GM23248 (cell line): ENCODE measurements at regions not wholly inside any gene's neighbourhood (a gene's known extent, or its start where the extent isn't known, plus 50 kb on each side); places are given as distances from the start of the nearest gene placed in this dataset.

ENCODE experiments used
- DNase-seq: peaks from one replicate; pipeline ENCODE4 v3.0.0-alpha.2; 2015
- H2AFZ ChIP-seq: fragments of 200-600 bp; sonication (generic); 2 replicates; pipeline ENCODE4 v1.6.1; 2016; ENCODE audit warnings: antibody characterized with exemption
- H3F3A ChIP-seq: fragments of 200-600 bp; sonication (generic); 2 replicates; pipeline ENCODE4 v1.6.1; 2016; ENCODE audit warnings: mild to moderate bottlenecking, antibody characterized with exemption, mixed run types; ENCODE audit not compliant: insufficient read depth
- H3K27ac ChIP-seq: fragments of 200-600 bp; sonication (generic); 2 replicates; pipeline ENCODE4 v1.5.1; 2016; ENCODE audit warnings: mild to moderate bottlenecking
- H3K27me3 ChIP-seq: fragments of 200-600 bp; sonication (generic); replicated peaks from 2 replicates; pipeline ENCODE4 v1.6.1; 2016; ENCODE audit warnings: mild to moderate bottlenecking; ENCODE audit not compliant: insufficient read depth
- H3K36me3 ChIP-seq: fragments of 200-600 bp; sonication (generic); 2 replicates; pipeline ENCODE4 v1.6.1; 2016; ENCODE audit warnings: low read depth, mild to moderate bottlenecking
- H3K4me1 ChIP-seq: fragments of 200-600 bp; sonication (generic); 2 replicates; pipeline ENCODE4 v1.6.1; 2016; ENCODE audit warnings: mild to moderate bottlenecking; ENCODE audit not compliant: insufficient read depth
- H3K4me2 ChIP-seq: fragments of 200-600 bp; sonication (generic); one replicate; pipeline ENCODE4 v1.6.1; 2016; ENCODE audit warnings: mild to moderate bottlenecking; ENCODE audit not compliant: unreplicated experiment
- H3K4me3 ChIP-seq: fragments of 200-600 bp; sonication (generic); 2 replicates; pipeline ENCODE4 v1.5.1; 2016; ENCODE audit warnings: mild to moderate bottlenecking
- H3K79me2 ChIP-seq: fragments of 200-600 bp; sonication (generic); 2 replicates; pipeline ENCODE4 v1.6.1; 2016; ENCODE audit warnings: mild to moderate bottlenecking; ENCODE audit not compliant: insufficient read depth
- H3K9ac ChIP-seq: fragments of 200-600 bp; sonication (generic); 2 replicates; pipeline ENCODE4 v1.6.1; 2016; ENCODE audit warnings: mild to moderate bottlenecking
- H3K9me2 ChIP-seq: fragments of 200-600 bp; sonication (generic); 2 replicates; pipeline ENCODE4 v1.6.1; 2016; ENCODE audit warnings: mixed run types, mild to moderate bottlenecking, moderate library complexity; ENCODE audit not compliant: insufficient read depth
- H3K9me3 ChIP-seq: fragments of 200-600 bp; sonication (generic); one replicate; pipeline ENCODE4 v1.6.1; 2017; ENCODE audit warnings: low read depth
- H4K20me1 ChIP-seq: fragments of 200-600 bp; sonication (generic); 2 replicates; pipeline ENCODE4 v1.6.0; 2016; ENCODE audit not compliant: insufficient read depth
- EZH2 ChIP-seq: fragments of 200-600 bp; sonication (generic); IDR thresholded peaks from 2 replicates; pipeline ENCODE4 v1.6.1; 2018; ENCODE audit warnings: antibody characterized with exemption, mild to moderate bottlenecking; ENCODE audit not compliant: insufficient read depth, poor library complexity, severe bottlenecking
- EZH2phosphoT487 ChIP-seq: fragments of 200-600 bp; sonication (generic); IDR thresholded peaks from 2 replicates; pipeline ENCODE4 v1.6.1; 2018; ENCODE audit warnings: antibody characterized with exemption, moderate library complexity, mild to moderate bottlenecking, low read depth; ENCODE audit not compliant: insufficient read depth
- WGBS, 2 experiments: methylation state at CpG; one replicate each; pipeline ENCODE4 v1.1.6; 2015 to 2017; ENCODE audit warnings: low lambda C conversion rate in 2 of 2, low coverage in 1 of 2; ENCODE audit errors: missing lambda C conversion rate in 2 of 2; 5-methylcytosine and 5-hydroxymethylcytosine counted together
- in situ Hi-C: fragments of 300-500 bp; cut with MboI; formaldehyde crosslinking; loops from 2 replicates; pipeline ENCODE4 v1.15.0; 2020

DNA sequence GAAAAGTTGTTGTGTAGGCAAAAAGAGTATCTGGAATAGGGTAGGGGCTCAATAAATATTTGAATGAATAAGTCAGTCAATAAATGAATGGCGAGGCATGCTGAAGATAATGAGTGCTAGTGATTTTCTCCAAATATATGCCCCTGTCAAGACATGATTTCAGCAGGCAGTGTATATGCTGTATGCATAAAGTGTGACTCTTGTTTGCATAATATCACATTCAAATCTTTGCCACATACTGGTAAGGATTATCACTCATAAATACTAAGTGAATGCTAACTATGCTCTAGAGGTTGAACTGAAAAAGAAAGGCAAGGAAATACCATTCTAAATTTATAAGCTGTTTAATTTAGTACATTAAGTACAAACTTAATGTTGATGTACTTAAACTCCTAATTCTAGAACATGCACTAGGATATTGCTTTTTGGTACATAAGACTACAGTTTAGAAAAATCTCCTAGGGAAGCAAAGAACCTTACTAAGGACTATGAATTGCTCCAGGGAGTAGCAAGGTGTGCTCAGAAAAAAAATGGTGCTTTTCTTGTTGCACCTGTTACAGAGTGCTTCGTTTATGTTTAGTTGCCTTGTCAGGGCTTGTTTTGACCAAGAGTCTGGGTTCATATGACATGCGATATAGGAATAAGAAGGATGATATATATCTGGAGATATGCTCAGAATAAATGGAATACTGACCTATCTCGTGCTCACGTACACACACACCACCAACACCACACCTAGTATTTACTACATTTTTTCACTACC is 224.0 kb upstream of the TANK start:
- no peak overlapping the region for H3K27ac ChIP-seq
- no peak overlapping the region for H3K9ac ChIP-seq
- no peaks in the 10 kb centered on the region for H4K20me1 ChIP-seq
- no peak overlapping the region for H3K4me3 ChIP-seq
- peaks cover 15% of the 10 kb centered on the region for H3F3A ChIP-seq
- no peaks in the 10 kb centered on the region for H3K27me3 ChIP-seq
- no peaks in the 10 kb centered on the region for H3K9me3 ChIP-seq
- in situ Hi-C loops: no loop called here
- no peaks in the 10 kb centered on the region for H3K36me3 ChIP-seq
- H3K79me2 ChIP-seq: no peaks in the 10 kb centered on the region
- no peak overlapping the region for H3K4me2 ChIP-seq
- WGBS, 2 experiments: 80 to 81% methylated on average over 5 of the region's 5 CpGs
- H2AFZ ChIP-seq: no peak overlapping the region
- TF ChIP-seq EZH2 (no peak), EZH2phosphoT487 (no peak)
- H3K4me1 ChIP-seq: peaks cover 27% of the 10 kb centered on the region
- DNase-seq: no peak
- H3K9me2 ChIP-seq: no peaks in the 10 kb centered on the region

DNA sequence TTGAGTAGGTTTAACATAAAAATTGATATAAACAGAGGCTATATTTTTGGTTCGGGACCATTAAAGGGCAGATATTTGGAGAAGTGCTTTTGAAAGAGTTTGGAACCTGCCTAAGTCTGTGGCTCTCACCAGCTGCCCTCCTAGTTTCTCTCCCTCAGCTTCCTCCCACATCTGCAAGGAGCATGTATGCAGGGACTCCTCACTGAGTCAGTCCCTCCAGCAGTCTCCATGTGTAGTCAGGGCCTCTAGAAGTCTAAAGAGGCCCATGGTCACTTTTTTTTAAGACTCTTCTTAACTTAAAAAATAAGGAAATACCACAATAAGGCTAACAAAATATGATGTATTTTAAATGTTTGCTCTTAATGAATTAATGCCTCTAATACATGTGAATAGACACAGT is 220.0 kb upstream of the TANK start:
- H3K4me2 ChIP-seq: no peak overlapping the region
- 0 out of 2 replicates have a peak, but pooled peaks cover 6% of the 10 kb centered on the region for H3K4me1 ChIP-seq
- DNase-seq: peak; percentile 56
- H3K27ac ChIP-seq: no peak overlapping the region
- H3K9me2 ChIP-seq: no peaks in the 10 kb centered on the region
- no peaks in the 10 kb centered on the region for H3F3A ChIP-seq
- no peaks in the 10 kb centered on the region for H3K9me3 ChIP-seq
- 56 to 79% methylated on average over 1 of the region's 1 CpG for WGBS, 2 experiments
- no peak for TF ChIP-seq EZH2phosphoT487
- no peak for TF ChIP-seq EZH2
- H3K9ac ChIP-seq: no peak overlapping the region
- H3K79me2 ChIP-seq: no peaks in the 10 kb centered on the region
- no peaks in the 10 kb centered on the region for H3K27me3 ChIP-seq
- no peak overlapping the region for H3K4me3 ChIP-seq
- no peak overlapping the region for H2AFZ ChIP-seq
- in situ Hi-C loops: no loop called here
- no peaks in the 10 kb centered on the region for H4K20me1 ChIP-seq
- no peaks in the 10 kb centered on the region for H3K36me3 ChIP-seq

DNA sequence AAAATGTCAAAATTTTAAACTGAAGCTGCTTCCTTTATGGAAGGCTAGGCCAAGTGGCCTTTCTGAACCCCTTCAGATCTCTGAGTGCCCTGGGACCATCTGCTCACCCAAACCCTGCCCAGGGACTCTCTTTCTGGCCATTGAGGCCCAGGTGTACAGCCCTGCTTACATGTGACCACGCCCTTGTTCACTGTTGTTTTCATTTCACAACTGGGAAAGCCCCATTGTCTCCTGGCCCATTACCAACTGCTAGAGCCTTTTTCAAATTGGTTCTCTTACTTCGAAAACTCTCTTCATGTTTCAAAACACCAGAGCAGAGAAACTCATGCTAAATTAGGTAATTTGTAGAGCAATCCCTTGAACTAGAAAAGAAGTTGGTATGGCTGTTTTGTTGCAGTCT is 219.5 kb upstream of the TANK start:
- Histone ChIP-seq H3K9me3 (no peaks in the 10 kb centered on the region), H2AFZ (no peak overlapping the region), H3K27ac (no peak overlapping the region), H3K4me1 (0 out of 2 replicates have a peak, but pooled peaks cover 6% of the 10 kb centered on the region), H4K20me1 (no peaks in the 10 kb centered on the region), H3K4me3 (no peak overlapping the region), H3K36me3 (no peaks in the 10 kb centered on the region), H3K79me2 (no peaks in the 10 kb centered on the region), H3K27me3 (no peaks in the 10 kb centered on the region), H3K4me2 (no peak overlapping the region), H3K9me2 (no peaks in the 10 kb centered on the region), H3F3A (no peaks in the 10 kb centered on the region), H3K9ac (no peak overlapping the region)
- no peak for TF ChIP-seq EZH2
- no peak for TF ChIP-seq EZH2phosphoT487
- WGBS, 2 experiments: 53 to 61% methylated on average over 2 of the region's 2 CpGs
- DNase-seq: peak; percentile 36
- in situ Hi-C loops: no loop called here

DNA sequence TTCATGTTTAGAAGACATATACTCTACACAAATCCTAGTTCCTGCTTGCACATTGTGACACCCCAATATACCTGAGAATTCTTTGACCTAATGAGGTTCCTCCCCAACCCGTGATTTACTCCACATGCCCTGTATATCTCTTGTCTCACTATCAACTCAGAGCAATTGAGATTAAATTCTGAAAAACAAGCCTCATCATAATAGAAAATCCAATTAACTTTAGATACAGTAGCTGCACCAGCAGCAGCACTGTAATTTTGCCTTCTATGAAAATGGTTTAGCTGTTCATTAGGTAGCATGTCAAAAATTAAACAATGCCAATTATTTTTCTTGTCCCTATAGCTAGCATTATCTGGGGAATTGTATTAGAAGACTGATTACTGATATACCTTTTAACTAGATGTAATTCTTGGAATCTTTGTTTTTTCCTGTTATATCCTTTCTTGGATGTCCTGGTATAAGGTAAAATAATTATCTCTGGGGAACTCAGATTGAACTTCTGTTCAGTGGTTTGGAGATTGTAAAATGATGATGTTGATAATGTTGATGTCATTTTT is 218.9 kb upstream of the TANK start:
- Histone ChIP-seq H3K4me2 (no peak overlapping the region), H3K36me3 (no peaks in the 10 kb centered on the region), H3F3A (no peaks in the 10 kb centered on the region), H3K4me1 (0 out of 2 replicates have a peak, but pooled peaks cover 6% of the 10 kb centered on the region), H3K27me3 (no peaks in the 10 kb centered on the region), H4K20me1 (no peaks in the 10 kb centered on the region), H3K4me3 (no peak overlapping the region), H3K79me2 (no peaks in the 10 kb centered on the region), H3K9ac (no peak overlapping the region), H3K9me3 (no peaks in the 10 kb centered on the region), H2AFZ (no peak overlapping the region), H3K27ac (no peak overlapping the region), H3K9me2 (no peaks in the 10 kb centered on the region)
- 31 to 40% methylated on average over 1 of the region's 1 CpG for WGBS, 2 experiments
- no peak for TF ChIP-seq EZH2
- TF ChIP-seq EZH2phosphoT487: no peak
- no peak for DNase-seq
- in situ Hi-C loops: no loop called here
